Activated CD8-positive, alpha-beta T cell treated with anti-CD3 and anti-CD28 coated beads, Interleukin-2, amount 10 ng/mL, durations not matched to agents 7 days and 5 days (primary cell): ENCODE measurements at regions not wholly inside any gene's neighbourhood (a gene's known extent, or its start where the extent isn't known, plus 50 kb on each side); places are given as distances from the start of the nearest gene placed in this dataset.

Source experiments
- ATAC-seq: fragments of 150-1000 bp; cut with Tn5 transposase; one replicate; pipeline ENCODE4 v1.10.0; 2021; ENCODE audit warnings: moderate library complexity
- CTCF ChIA-PET: fragments of 350-600 bp; sonication (Branson Sonifier 250); formaldehyde crosslinking; loops from one replicate; lab custom pipeline; 2021; ENCODE audit warnings: antibody characterized with exemption; lab: Charles Lee
- POLR2A ChIA-PET: fragments of 350-600 bp; sonication (Branson Sonifier 250); formaldehyde crosslinking; loops from one replicate; lab custom pipeline; 2021; ENCODE audit warnings: antibody characterized with exemption; lab: Charles Lee
- DNase-seq: peaks from one replicate; pipeline ENCODE4 v3.0.0-alpha.2; 2020
- H3K27ac Mint-ChIP-seq: one replicate; pipeline ENCODE4 v1.8.0; 2021; ENCODE audit warnings: mild to moderate bottlenecking, mixed read lengths
- H3K27me3 Mint-ChIP-seq: one replicate; pipeline ENCODE4 v1.8.0; 2021; ENCODE audit warnings: low read depth, mixed read lengths
- H3K36me3 Mint-ChIP-seq: one replicate; pipeline ENCODE4 v1.8.0; 2021; ENCODE audit warnings: low read depth, mixed read lengths
- H3K4me1 Mint-ChIP-seq: one replicate; pipeline ENCODE4 v1.8.0; 2021; ENCODE audit warnings: low read depth, mixed read lengths
- H3K4me3 Mint-ChIP-seq: one replicate; pipeline ENCODE4 v1.8.0; 2021; ENCODE audit warnings: mild to moderate bottlenecking, mixed read lengths
- H3K9me3 Mint-ChIP-seq: one replicate; pipeline ENCODE4 v1.8.0; 2022; ENCODE audit warnings: mixed read lengths; ENCODE audit not compliant: insufficient read depth

- no peaks in the 10 kb centered on the region for H3K27me3 Mint-ChIP-seq
- ChIA-PET POLR2A (no interaction called here), CTCF (no interaction called here)
- no peaks in the 10 kb centered on the region for H3K36me3 Mint-ChIP-seq
- DNase-seq (no peak), ATAC-seq (no peak)
- H3K4me1 Mint-ChIP-seq: no peaks in the 10 kb centered on the region
- H3K9me3 Mint-ChIP-seq: no peaks in the 10 kb centered on the region
- H3K27ac Mint-ChIP-seq: no peak overlapping the region
- no peak overlapping the region for H3K4me3 Mint-ChIP-seq
Measured at GRCh38 chr13:21796775-21797514, 126.1 kb downstream of the FGF9 start.

- no peak for DNase-seq
- ATAC-seq: no peak
- no peak overlapping the region for H3K27ac Mint-ChIP-seq
- POLR2A ChIA-PET: no interaction called here
- no peak overlapping the region for H3K4me3 Mint-ChIP-seq
- H3K4me1 Mint-ChIP-seq: no peaks in the 10 kb centered on the region
- H3K9me3 Mint-ChIP-seq: no peaks in the 10 kb centered on the region
- CTCF ChIA-PET: no interaction called here
- no peaks in the 10 kb centered on the region for H3K27me3 Mint-ChIP-seq
- no peaks in the 10 kb centered on the region for H3K36me3 Mint-ChIP-seq
Measured at GRCh38 chr13:21797736-21798135, 126.9 kb downstream of the FGF9 start.

- Mint-ChIP-seq H3K4me3 (no peak overlapping the region), H3K27ac (no peak overlapping the region), H3K4me1 (no peaks in the 10 kb centered on the region), H3K27me3 (no peaks in the 10 kb centered on the region), H3K36me3 (no peaks in the 10 kb centered on the region), H3K9me3 (no peaks in the 10 kb centered on the region)
- CTCF ChIA-PET: no interaction called here
- POLR2A ChIA-PET: no interaction called here
- ATAC-seq (no peak), DNase-seq (no peak)
Measured at GRCh38 chr13:21798181-21798580, 127.3 kb downstream of the FGF9 start.

- Mint-ChIP-seq H3K36me3 (no peaks in the 10 kb centered on the region), H3K27ac (no peak overlapping the region), H3K4me3 (no peak overlapping the region), H3K4me1 (no peaks in the 10 kb centered on the region), H3K9me3 (no peaks in the 10 kb centered on the region), H3K27me3 (no peaks in the 10 kb centered on the region)
- DNase-seq: no peak
- ATAC-seq: no peak
- ChIA-PET CTCF (no interaction called here), POLR2A (no interaction called here)
Measured at GRCh38 chr13:21799671-21800070, 128.8 kb downstream of the FGF9 start.

- no peaks in the 10 kb centered on the region for H3K4me1 Mint-ChIP-seq
- no peak overlapping the region for H3K27ac Mint-ChIP-seq
- CTCF ChIA-PET: no interaction called here
- no peaks in the 10 kb centered on the region for H3K36me3 Mint-ChIP-seq
- POLR2A ChIA-PET: no interaction called here
- no peak overlapping the region for H3K4me3 Mint-ChIP-seq
- H3K9me3 Mint-ChIP-seq: no peaks in the 10 kb centered on the region
- no peak for ATAC-seq
- no peak for DNase-seq
- no peaks in the 10 kb centered on the region for H3K27me3 Mint-ChIP-seq
Measured at GRCh38 chr13:21800837-21801616, 130.2 kb downstream of the FGF9 start.

GRCh38 chr13:21805733-21806132, 134.9 kb downstream of the FGF9 start:
- CTCF ChIA-PET: no interaction called here
- no peaks in the 10 kb centered on the region for H3K9me3 Mint-ChIP-seq

GRCh38 chr13:21812192-21812626, 141.3 kb downstream of the FGF9 start:
- Mint-ChIP-seq H3K27ac (no peak overlapping the region), H3K27me3 (no peaks in the 10 kb centered on the region)

More at GRCh38 chr13:21805733-21806132, 134.9 kb downstream of the FGF9 start:
- Mint-ChIP-seq H3K27ac (no peak overlapping the region), H3K4me1 (no peaks in the 10 kb centered on the region), H3K27me3 (no peaks in the 10 kb centered on the region), H3K36me3 (no peaks in the 10 kb centered on the region), H3K4me3 (no peak overlapping the region)
- no peak for DNase-seq
- POLR2A ChIA-PET: no interaction called here
- no peak for ATAC-seq

GRCh38 chr13:21813110-21813509, 142.2 kb downstream of the FGF9 start:
- Mint-ChIP-seq H3K27me3 (no peaks in the 10 kb centered on the region), H3K36me3 (no peaks in the 10 kb centered on the region), H3K4me1 (no peaks in the 10 kb centered on the region), H3K27ac (no peak overlapping the region), H3K9me3 (no peaks in the 10 kb centered on the region), H3K4me3 (no peak overlapping the region)
- CTCF ChIA-PET: no interaction called here
- ATAC-seq (no peak), DNase-seq (no peak)
- POLR2A ChIA-PET: no interaction called here

More at GRCh38 chr13:21812192-21812626, 141.3 kb downstream of the FGF9 start:
- Mint-ChIP-seq H3K9me3 (no peaks in the 10 kb centered on the region), H3K4me3 (no peak overlapping the region), H3K36me3 (no peaks in the 10 kb centered on the region), H3K4me1 (no peaks in the 10 kb centered on the region)
- ChIA-PET CTCF (no interaction called here), POLR2A (interaction anchor here (0.7 kb wide), 1 partner anchor 234 kb away, joined by 3 read pairs; no protein-coding TSS in a partner anchor)
- ATAC-seq (no peak), DNase-seq (no peak)

GRCh38 chr13:21813844-21814243, 143.0 kb downstream of the FGF9 start:
- no peak overlapping the region for H3K27ac Mint-ChIP-seq
- no peaks in the 10 kb centered on the region for H3K9me3 Mint-ChIP-seq
- DNase-seq: no peak
- H3K4me3 Mint-ChIP-seq: no peak overlapping the region
- ChIA-PET POLR2A (no interaction called here), CTCF (no interaction called here)
- no peaks in the 10 kb centered on the region for H3K36me3 Mint-ChIP-seq
- ATAC-seq: no peak
- H3K27me3 Mint-ChIP-seq: no peaks in the 10 kb centered on the region
- H3K4me1 Mint-ChIP-seq: no peaks in the 10 kb centered on the region

GRCh38 chr13:21814604-21815003, 143.7 kb downstream of the FGF9 start:
- H3K36me3 Mint-ChIP-seq: no peaks in the 10 kb centered on the region
- H3K9me3 Mint-ChIP-seq: no peaks in the 10 kb centered on the region
- DNase-seq: no peak
- no peak overlapping the region for H3K27ac Mint-ChIP-seq
- no peaks in the 10 kb centered on the region for H3K27me3 Mint-ChIP-seq
- POLR2A ChIA-PET: no interaction called here
- CTCF ChIA-PET: no interaction called here
- no peaks in the 10 kb centered on the region for H3K4me1 Mint-ChIP-seq
- ATAC-seq: no peak
- no peak overlapping the region for H3K4me3 Mint-ChIP-seq

- Mint-ChIP-seq H3K36me3 (no peaks in the 10 kb centered on the region), H3K4me1 (no peaks in the 10 kb centered on the region), H3K9me3 (no peaks in the 10 kb centered on the region), H3K4me3 (no peak overlapping the region), H3K27ac (no peak overlapping the region), H3K27me3 (no peaks in the 10 kb centered on the region)
- ATAC-seq: no peak
- POLR2A ChIA-PET: no interaction called here
- CTCF ChIA-PET: no interaction called here
- no peak for DNase-seq
Measured at GRCh38 chr13:21817878-21818277, 147.0 kb downstream of the FGF9 start.

GRCh38 chr13:21822029-21822428, 151.2 kb downstream of the FGF9 start:
- H3K4me1 Mint-ChIP-seq: peaks cover 4% of the 10 kb centered on the region
- no peak for DNase-seq
- H3K27ac Mint-ChIP-seq: no peak overlapping the region
- H3K9me3 Mint-ChIP-seq: no peaks in the 10 kb centered on the region
- H3K36me3 Mint-ChIP-seq: no peaks in the 10 kb centered on the region
- no peaks in the 10 kb centered on the region for H3K27me3 Mint-ChIP-seq
- no peak overlapping the region for H3K4me3 Mint-ChIP-seq
- no peak for ATAC-seq
- CTCF ChIA-PET: no interaction called here
- POLR2A ChIA-PET: no interaction called here
